ENCODE measurements at regions not wholly inside any gene's neighbourhood (a gene's known extent, or its start where the extent isn't known, plus 50 kb on each side); places are given as distances from the start of the nearest gene placed in this dataset.

DNA sequence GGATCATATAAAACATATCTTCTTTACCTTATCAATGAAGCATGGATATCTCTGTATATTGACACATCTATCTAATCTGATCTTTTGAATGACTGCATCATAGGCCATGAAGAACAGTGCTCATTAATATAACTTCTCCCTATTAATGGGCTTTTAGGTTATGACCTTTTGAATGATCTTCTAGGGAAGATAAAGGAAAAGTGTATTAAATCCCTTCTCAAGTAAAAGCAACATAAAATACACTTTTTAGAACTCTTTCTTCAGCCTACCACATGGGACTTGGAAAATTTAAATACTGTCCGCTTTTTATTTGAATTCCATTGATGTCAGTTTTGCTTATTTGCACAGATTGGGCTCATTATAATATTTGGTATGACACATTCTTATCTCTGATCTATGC is 425.4 kb downstream of the MED13L start:
- Histone ChIP-seq H3K36me3 (replicated peaks in 1 of 2; ENCODE audit: control insufficient read depth in 1 of 2, insufficient read depth in 2 of 2, low read length in 1 of 2) (no peaks in the 10 kb centered on the region), H3K79me2 (ENCODE audit: insufficient read depth) (no peaks in the 10 kb centered on the region), H3K27me3 (ENCODE audit: insufficient read depth) (no peaks in the 10 kb centered on the region), H3K4me3 (ENCODE audit: low read depth in 2 of 2, low read length in 1 of 2) (no peak overlapping the region), H3K4me2 (no peak overlapping the region), H3K9me2 (no peaks in the 10 kb centered on the region), H3K27ac (ENCODE audit: low read depth in 2 of 2, low read length in 1 of 2) (no peak overlapping the region), H2AFZ (ENCODE audit: low read depth) (no peak overlapping the region), H4K20me1 (ENCODE audit: insufficient read depth) (no peaks in the 10 kb centered on the region), H3K9ac (no peak overlapping the region), H3K9me3 (no peaks in the 10 kb centered on the region), H3K4me1 (ENCODE audit: control insufficient read depth in 1 of 2, insufficient read depth in 2 of 2, low read depth in 1 of 2, low read length in 1 of 2) (no peaks in the 10 kb centered on the region), H3F3A (replicated peaks; ENCODE audit: insufficient read depth) (no peaks in the 10 kb centered on the region)
- whole genome bisulfite sequencing (ENCODE audit: low lambda C conversion rate), result 71% methylated on average over 1 of the region's 1 CpG
- no peak for TF ChIP-seq TEAD4 (IDR thresholded peaks at IDR 0.05; ENCODE audit: borderline replicate concordance, insufficient read depth)
- TF ChIP-seq, protein P1, sequence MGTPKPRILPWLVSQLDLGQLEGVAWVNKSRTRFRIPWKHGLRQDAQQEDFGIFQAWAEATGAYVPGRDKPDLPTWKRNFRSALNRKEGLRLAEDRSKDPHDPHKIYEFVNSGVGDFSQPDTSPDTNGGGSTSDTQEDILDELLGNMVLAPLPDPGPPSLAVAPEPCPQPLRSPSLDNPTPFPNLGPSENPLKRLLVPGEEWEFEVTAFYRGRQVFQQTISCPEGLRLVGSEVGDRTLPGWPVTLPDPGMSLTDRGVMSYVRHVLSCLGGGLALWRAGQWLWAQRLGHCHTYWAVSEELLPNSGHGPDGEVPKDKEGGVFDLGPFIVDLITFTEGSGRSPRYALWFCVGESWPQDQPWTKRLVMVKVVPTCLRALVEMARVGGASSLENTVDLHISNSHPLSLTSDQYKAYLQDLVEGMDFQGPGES (IDR thresholded peaks at IDR 0.05; ENCODE audit: low read depth, low read length), result no peak
- TF ChIP-seq, protein P2, sequence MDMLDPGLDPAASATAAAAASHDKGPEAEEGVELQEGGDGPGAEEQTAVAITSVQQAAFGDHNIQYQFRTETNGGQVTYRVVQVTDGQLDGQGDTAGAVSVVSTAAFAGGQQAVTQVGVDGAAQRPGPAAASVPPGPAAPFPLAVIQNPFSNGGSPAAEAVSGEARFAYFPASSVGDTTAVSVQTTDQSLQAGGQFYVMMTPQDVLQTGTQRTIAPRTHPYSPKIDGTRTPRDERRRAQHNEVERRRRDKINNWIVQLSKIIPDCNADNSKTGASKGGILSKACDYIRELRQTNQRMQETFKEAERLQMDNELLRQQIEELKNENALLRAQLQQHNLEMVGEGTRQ (IDR thresholded peaks at IDR 0.05; ENCODE audit: borderline replicate concordance, low read depth, low read length), result no peak
- CTCF ChIA-PET, result no interaction called here
- POLR2A ChIA-PET, result no interaction called here
- DNase-seq, result no peak

DNA sequence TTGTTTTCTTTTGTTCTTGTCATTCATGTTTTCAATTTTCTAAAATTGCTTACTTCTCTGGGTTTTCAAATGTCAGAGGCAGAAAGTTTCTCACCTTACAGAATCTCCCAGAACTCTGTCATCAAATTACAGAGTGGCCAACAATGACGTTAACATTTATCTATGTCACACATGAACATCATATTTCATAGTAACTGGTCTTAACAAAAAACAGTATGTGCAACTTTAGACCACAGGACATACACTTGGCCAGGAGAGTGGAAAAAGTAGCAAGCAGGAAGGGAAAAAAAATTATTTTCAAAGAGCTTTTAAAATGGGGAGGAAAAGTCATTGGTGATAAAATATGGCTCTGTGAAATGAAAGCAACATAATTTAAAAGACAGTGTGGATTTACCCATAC is 426.5 kb downstream of the MED13L start:
- Histone ChIP-seq H3K27me3 (ENCODE audit: insufficient read depth) (no peaks in the 10 kb centered on the region), H3K9ac (no peak overlapping the region), H3K4me3 (ENCODE audit: low read depth in 2 of 2, low read length in 1 of 2) (no peak overlapping the region), H3K9me3 (no peaks in the 10 kb centered on the region), H3K27ac (ENCODE audit: low read depth in 2 of 2, low read length in 1 of 2) (no peak overlapping the region), H3K4me2 (no peak overlapping the region), H3F3A (replicated peaks; ENCODE audit: insufficient read depth) (no peaks in the 10 kb centered on the region), H2AFZ (ENCODE audit: low read depth) (no peak overlapping the region), H3K79me2 (ENCODE audit: insufficient read depth) (no peaks in the 10 kb centered on the region), H3K4me1 (ENCODE audit: control insufficient read depth in 1 of 2, insufficient read depth in 2 of 2, low read depth in 1 of 2, low read length in 1 of 2) (no peaks in the 10 kb centered on the region), H4K20me1 (ENCODE audit: insufficient read depth) (no peaks in the 10 kb centered on the region), H3K36me3 (replicated peaks in 1 of 2; ENCODE audit: control insufficient read depth in 1 of 2, insufficient read depth in 2 of 2, low read length in 1 of 2) (no peaks in the 10 kb centered on the region), H3K9me2 (no peaks in the 10 kb centered on the region)
- WGBS (ENCODE audit: low lambda C conversion rate), result 39% methylated on average over 1 of the region's 1 CpG
- ChIA-PET POLR2A (no interaction called here), CTCF (no interaction called here)
- no peak for DNase-seq
- TF ChIP-seq YY1 (IDR thresholded peaks at IDR 0.05; ENCODE audit: low read depth), result no peak
- TF ChIP-seq, protein P3, sequence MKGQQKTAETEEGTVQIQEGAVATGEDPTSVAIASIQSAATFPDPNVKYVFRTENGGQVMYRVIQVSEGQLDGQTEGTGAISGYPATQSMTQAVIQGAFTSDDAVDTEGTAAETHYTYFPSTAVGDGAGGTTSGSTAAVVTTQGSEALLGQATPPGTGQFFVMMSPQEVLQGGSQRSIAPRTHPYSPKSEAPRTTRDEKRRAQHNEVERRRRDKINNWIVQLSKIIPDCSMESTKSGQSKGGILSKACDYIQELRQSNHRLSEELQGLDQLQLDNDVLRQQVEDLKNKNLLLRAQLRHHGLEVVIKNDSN (IDR thresholded peaks at IDR 0.05; ENCODE audit: borderline replicate concordance, low read depth), result no peak
- no peak for TF ChIP-seq EP300 (IDR thresholded peaks at IDR 0.05; ENCODE audit: borderline replicate concordance in 1 of 2, low read depth in 1 of 2, low read length in 1 of 2)
- no peak for TF ChIP-seq RAD21 (IDR thresholded peaks at IDR 0.05; ENCODE audit: low read length)
- no peak for TF ChIP-seq EZH2phosphoT487 (IDR thresholded peaks at IDR 0.05; ENCODE audit: borderline replicate concordance, low read depth)
- TF ChIP-seq, protein P4, sequence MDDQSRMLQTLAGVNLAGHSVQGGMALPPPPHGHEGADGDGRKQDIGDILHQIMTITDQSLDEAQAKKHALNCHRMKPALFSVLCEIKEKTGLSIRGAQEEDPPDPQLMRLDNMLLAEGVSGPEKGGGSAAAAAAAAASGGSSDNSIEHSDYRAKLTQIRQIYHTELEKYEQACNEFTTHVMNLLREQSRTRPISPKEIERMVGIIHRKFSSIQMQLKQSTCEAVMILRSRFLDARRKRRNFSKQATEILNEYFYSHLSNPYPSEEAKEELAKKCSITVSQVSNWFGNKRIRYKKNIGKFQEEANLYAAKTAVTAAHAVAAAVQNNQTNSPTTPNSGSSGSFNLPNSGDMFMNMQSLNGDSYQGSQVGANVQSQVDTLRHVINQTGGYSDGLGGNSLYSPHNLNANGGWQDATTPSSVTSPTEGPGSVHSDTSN (IDR thresholded peaks at IDR 0.05), result no peak
- TF ChIP-seq NFIC (IDR thresholded peaks at IDR 0.05; ENCODE audit: borderline replicate concordance), result no peak
- TF ChIP-seq, protein P5, sequence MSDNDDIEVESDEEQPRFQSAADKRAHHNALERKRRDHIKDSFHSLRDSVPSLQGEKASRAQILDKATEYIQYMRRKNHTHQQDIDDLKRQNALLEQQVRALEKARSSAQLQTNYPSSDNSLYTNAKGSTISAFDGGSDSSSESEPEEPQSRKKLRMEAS (IDR thresholded peaks at IDR 0.05; ENCODE audit: low read depth), result no peak
- TF ChIP-seq SIN3A (IDR thresholded peaks at IDR 0.05; ENCODE audit: borderline replicate concordance, low read depth, low read length), result no peak
- TF ChIP-seq TCF12 (IDR thresholded peaks at IDR 0.05), result no peak
- TF ChIP-seq, protein P6, sequence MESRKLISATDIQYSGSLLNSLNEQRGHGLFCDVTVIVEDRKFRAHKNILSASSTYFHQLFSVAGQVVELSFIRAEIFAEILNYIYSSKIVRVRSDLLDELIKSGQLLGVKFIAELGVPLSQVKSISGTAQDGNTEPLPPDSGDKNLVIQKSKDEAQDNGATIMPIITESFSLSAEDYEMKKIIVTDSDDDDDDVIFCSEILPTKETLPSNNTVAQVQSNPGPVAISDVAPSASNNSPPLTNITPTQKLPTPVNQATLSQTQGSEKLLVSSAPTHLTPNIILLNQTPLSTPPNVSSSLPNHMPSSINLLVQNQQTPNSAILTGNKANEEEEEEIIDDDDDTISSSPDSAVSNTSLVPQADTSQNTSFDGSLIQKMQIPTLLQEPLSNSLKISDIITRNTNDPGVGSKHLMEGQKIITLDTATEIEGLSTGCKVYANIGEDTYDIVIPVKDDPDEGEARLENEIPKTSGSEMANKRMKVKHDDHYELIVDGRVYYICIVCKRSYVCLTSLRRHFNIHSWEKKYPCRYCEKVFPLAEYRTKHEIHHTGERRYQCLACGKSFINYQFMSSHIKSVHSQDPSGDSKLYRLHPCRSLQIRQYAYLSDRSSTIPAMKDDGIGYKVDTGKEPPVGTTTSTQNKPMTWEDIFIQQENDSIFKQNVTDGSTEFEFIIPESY (IDR thresholded peaks at IDR 0.05; ENCODE audit: borderline replicate concordance, low read depth), result no peak
- TF ChIP-seq REST (IDR thresholded peaks at IDR 0.05; ENCODE audit: low read depth, low read length), result no peak

Measured in SK-N-SH (cell line).